ENCODE measurements at regions not wholly inside any gene's neighbourhood (a gene's known extent, or its start where the extent isn't known, plus 50 kb on each side); places are given as distances from the start of the nearest gene placed in this dataset.

- no peak overlapping the region for H3K27ac Mint-ChIP-seq
- H3K4me3 Mint-ChIP-seq, result no peak overlapping the region
- H3K9me3 Mint-ChIP-seq, result peaks cover 10% of the 10 kb centered on the region
- H3K4me1 Mint-ChIP-seq, result no peaks in the 10 kb centered on the region
- DNase-seq (no peak), ATAC-seq (ENCODE audit: low read depth) (no peak)
- POLR2A ChIA-PET, result no interaction called here
- H3K27me3 Mint-ChIP-seq, result no peaks in the 10 kb centered on the region
- H3K36me3 Mint-ChIP-seq, result no peaks in the 10 kb centered on the region
These were observed 560.3 kb upstream of the CDH8 start for GRCh38 chr16:62596584-62596983.

GRCh38 chr16:62596125-62596524, 559.9 kb upstream of the CDH8 start:
- peaks cover 10% of the 10 kb centered on the region for H3K9me3 Mint-ChIP-seq
- no peaks in the 10 kb centered on the region for H3K36me3 Mint-ChIP-seq
- H3K4me3 Mint-ChIP-seq, result no peak overlapping the region
- H3K4me1 Mint-ChIP-seq, result no peaks in the 10 kb centered on the region
- no peaks in the 10 kb centered on the region for H3K27me3 Mint-ChIP-seq
- DNase-seq, result no peak
- no peak for ATAC-seq (ENCODE audit: low read depth)
- POLR2A ChIA-PET, result no interaction called here
- no peak overlapping the region for H3K27ac Mint-ChIP-seq

GRCh38 chr16:62586128-62586862, 550.1 kb upstream of the CDH8 start:
- DNase-seq (no peak), ATAC-seq (ENCODE audit: low read depth) (no peak)
- no peak overlapping the region for H3K4me3 Mint-ChIP-seq
- no peak overlapping the region for H3K27ac Mint-ChIP-seq
- H3K4me1 Mint-ChIP-seq, result no peaks in the 10 kb centered on the region
- peaks cover 6% of the 10 kb centered on the region for H3K9me3 Mint-ChIP-seq
- no peaks in the 10 kb centered on the region for H3K36me3 Mint-ChIP-seq
- POLR2A ChIA-PET, result no interaction called here
- H3K27me3 Mint-ChIP-seq, result no peaks in the 10 kb centered on the region

- H3K27ac Mint-ChIP-seq, result no peak overlapping the region
- no peaks in the 10 kb centered on the region for H3K27me3 Mint-ChIP-seq
- H3K4me1 Mint-ChIP-seq, result no peaks in the 10 kb centered on the region
- no peak for DNase-seq
- no peak for ATAC-seq (ENCODE audit: low read depth)
- no peak overlapping the region for H3K4me3 Mint-ChIP-seq
- peaks cover 3% of the 10 kb centered on the region for H3K9me3 Mint-ChIP-seq
- H3K36me3 Mint-ChIP-seq, result no peaks in the 10 kb centered on the region
- POLR2A ChIA-PET, result no interaction called here
These were observed 548.9 kb upstream of the CDH8 start for GRCh38 chr16:62585041-62585545.

GRCh38 chr16:62583414-62583813, 547.2 kb upstream of the CDH8 start:
- Mint-ChIP-seq H3K36me3 (no peaks in the 10 kb centered on the region), H3K4me1 (no peaks in the 10 kb centered on the region), H3K27ac (no peak overlapping the region), H3K27me3 (no peaks in the 10 kb centered on the region), H3K4me3 (no peak overlapping the region), H3K9me3 (peaks cover 3% of the 10 kb centered on the region)
- POLR2A ChIA-PET, result no interaction called here
- ATAC-seq (ENCODE audit: low read depth) (no peak), DNase-seq (no peak)

- DNase-seq (no peak), ATAC-seq (ENCODE audit: low read depth) (no peak)
- H3K27me3 Mint-ChIP-seq, result no peaks in the 10 kb centered on the region
- H3K4me3 Mint-ChIP-seq, result no peak overlapping the region
- H3K4me1 Mint-ChIP-seq, result no peaks in the 10 kb centered on the region
- no peak overlapping the region for H3K27ac Mint-ChIP-seq
- POLR2A ChIA-PET, result no interaction called here
- H3K36me3 Mint-ChIP-seq, result no peaks in the 10 kb centered on the region
- peaks cover 6% of the 10 kb centered on the region for H3K9me3 Mint-ChIP-seq
These were observed 537.2 kb upstream of the CDH8 start for GRCh38 chr16:62573466-62573865.

GRCh38 chr16:62568926-62569325, 532.7 kb upstream of the CDH8 start:
- Mint-ChIP-seq H3K36me3 (no peaks in the 10 kb centered on the region), H3K9me3 (peaks cover 1% of the 10 kb centered on the region), H3K27ac (no peak overlapping the region), H3K4me3 (no peak overlapping the region), H3K27me3 (no peaks in the 10 kb centered on the region), H3K4me1 (no peaks in the 10 kb centered on the region)
- ATAC-seq (ENCODE audit: low read depth), result no peak
- POLR2A ChIA-PET, result no interaction called here
- DNase-seq, result no peak

- ATAC-seq (ENCODE audit: low read depth), result no peak
- POLR2A ChIA-PET, result no interaction called here
- DNase-seq, result no peak
- Mint-ChIP-seq H3K4me1 (no peaks in the 10 kb centered on the region), H3K27me3 (no peaks in the 10 kb centered on the region), H3K4me3 (no peak overlapping the region), H3K36me3 (no peaks in the 10 kb centered on the region), H3K9me3 (peaks cover 2% of the 10 kb centered on the region), H3K27ac (no peak overlapping the region)
These were observed 529.5 kb upstream of the CDH8 start for GRCh38 chr16:62565706-62566105.

GRCh38 chr16:62564291-62564690, 528.1 kb upstream of the CDH8 start:
- H3K27me3 Mint-ChIP-seq, result no peaks in the 10 kb centered on the region
- POLR2A ChIA-PET, result no interaction called here
- no peak overlapping the region for H3K27ac Mint-ChIP-seq
- no peak for ATAC-seq (ENCODE audit: low read depth)
- H3K9me3 Mint-ChIP-seq, result peaks cover 2% of the 10 kb centered on the region
- no peaks in the 10 kb centered on the region for H3K4me1 Mint-ChIP-seq
- H3K36me3 Mint-ChIP-seq, result no peaks in the 10 kb centered on the region
- no peak overlapping the region for H3K4me3 Mint-ChIP-seq
- DNase-seq, result no peak

GRCh38 chr16:62562121-62562520, 525.9 kb upstream of the CDH8 start:
- peaks cover 5% of the 10 kb centered on the region for H3K9me3 Mint-ChIP-seq
- POLR2A ChIA-PET, result no interaction called here
- DNase-seq (no peak), ATAC-seq (ENCODE audit: low read depth) (no peak)
- H3K27me3 Mint-ChIP-seq, result no peaks in the 10 kb centered on the region
- H3K4me3 Mint-ChIP-seq, result no peak overlapping the region
- no peaks in the 10 kb centered on the region for H3K4me1 Mint-ChIP-seq
- no peaks in the 10 kb centered on the region for H3K36me3 Mint-ChIP-seq
- H3K27ac Mint-ChIP-seq, result no peak overlapping the region

GRCh38 chr16:62549875-62550274, 513.6 kb upstream of the CDH8 start:
- Mint-ChIP-seq H3K27ac (no peak overlapping the region), H3K4me3 (no peak overlapping the region), H3K9me3 (peaks cover 7% of the 10 kb centered on the region), H3K36me3 (no peaks in the 10 kb centered on the region), H3K4me1 (no peaks in the 10 kb centered on the region), H3K27me3 (no peaks in the 10 kb centered on the region)
- POLR2A ChIA-PET, result no interaction called here
- no peak for DNase-seq
- ATAC-seq (ENCODE audit: low read depth), result no peak

- no peak overlapping the region for H3K27ac Mint-ChIP-seq
These were observed 511.9 kb upstream of the CDH8 start for GRCh38 chr16:62548095-62548494.

GRCh38 chr16:62546701-62547100, 510.5 kb upstream of the CDH8 start:
- peaks cover 2% of the 10 kb centered on the region for H3K9me3 Mint-ChIP-seq
- no peak for ATAC-seq (ENCODE audit: low read depth)
- POLR2A ChIA-PET, result no interaction called here
- no peak overlapping the region for H3K4me3 Mint-ChIP-seq
- H3K4me1 Mint-ChIP-seq, result no peaks in the 10 kb centered on the region
- DNase-seq, result no peak
- no peaks in the 10 kb centered on the region for H3K27me3 Mint-ChIP-seq
- H3K36me3 Mint-ChIP-seq, result no peaks in the 10 kb centered on the region
- H3K27ac Mint-ChIP-seq, result no peak overlapping the region

More at GRCh38 chr16:62548095-62548494, 511.9 kb upstream of the CDH8 start:
- peaks cover 4% of the 10 kb centered on the region for H3K9me3 Mint-ChIP-seq
- no peaks in the 10 kb centered on the region for H3K36me3 Mint-ChIP-seq
- H3K4me3 Mint-ChIP-seq, result no peak overlapping the region
- ATAC-seq (ENCODE audit: low read depth) (no peak), DNase-seq (no peak)
- POLR2A ChIA-PET, result no interaction called here
- H3K4me1 Mint-ChIP-seq, result no peaks in the 10 kb centered on the region
- no peaks in the 10 kb centered on the region for H3K27me3 Mint-ChIP-seq

- H3K36me3 Mint-ChIP-seq, result no peaks in the 10 kb centered on the region
- POLR2A ChIA-PET, result no interaction called here
These were observed 508.8 kb upstream of the CDH8 start for GRCh38 chr16:62545039-62545438.

More at GRCh38 chr16:62545039-62545438, 508.8 kb upstream of the CDH8 start:
- H3K4me3 Mint-ChIP-seq, result no peak overlapping the region
- no peak overlapping the region for H3K27ac Mint-ChIP-seq
- H3K9me3 Mint-ChIP-seq, result peaks cover 6% of the 10 kb centered on the region
- ATAC-seq (ENCODE audit: low read depth) (no peak), DNase-seq (no peak)
- no peaks in the 10 kb centered on the region for H3K27me3 Mint-ChIP-seq
- H3K4me1 Mint-ChIP-seq, result no peaks in the 10 kb centered on the region
